ENCODE measurements at regions not wholly inside any gene's neighbourhood (a gene's known extent, or its start where the extent isn't known, plus 50 kb on each side); places are given as distances from the start of the nearest gene placed in this dataset.

DNA sequence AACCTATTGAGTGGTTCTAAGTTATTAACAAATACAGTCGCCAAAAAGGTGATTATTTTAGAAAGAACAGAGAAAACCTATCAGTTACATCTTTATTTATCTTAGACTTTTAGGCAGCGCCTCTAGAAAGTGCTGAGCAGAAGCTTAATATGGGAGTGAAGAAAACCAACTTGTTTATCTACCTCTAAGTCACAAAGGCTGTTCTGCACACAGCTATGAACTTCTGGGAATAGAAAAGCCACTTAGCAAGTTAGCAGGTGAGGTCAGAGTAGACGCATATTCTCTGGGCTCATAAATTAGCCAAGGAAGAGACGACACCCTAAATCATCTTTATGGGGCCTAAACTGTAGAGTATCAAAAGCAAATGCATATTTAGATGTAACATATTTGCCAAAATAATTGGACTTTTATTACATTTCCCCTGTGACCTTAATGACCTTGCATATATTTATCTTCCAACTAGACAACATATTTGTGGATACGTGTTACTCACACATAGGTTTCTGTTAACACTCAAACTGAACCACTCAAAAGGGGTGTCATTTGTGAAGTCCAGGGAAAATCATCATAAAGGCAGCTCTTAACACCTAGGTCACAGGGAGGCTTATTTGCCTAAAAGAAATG is 267.1 kb downstream of the ADGB start:
- no peak for DNase-seq

DNA sequence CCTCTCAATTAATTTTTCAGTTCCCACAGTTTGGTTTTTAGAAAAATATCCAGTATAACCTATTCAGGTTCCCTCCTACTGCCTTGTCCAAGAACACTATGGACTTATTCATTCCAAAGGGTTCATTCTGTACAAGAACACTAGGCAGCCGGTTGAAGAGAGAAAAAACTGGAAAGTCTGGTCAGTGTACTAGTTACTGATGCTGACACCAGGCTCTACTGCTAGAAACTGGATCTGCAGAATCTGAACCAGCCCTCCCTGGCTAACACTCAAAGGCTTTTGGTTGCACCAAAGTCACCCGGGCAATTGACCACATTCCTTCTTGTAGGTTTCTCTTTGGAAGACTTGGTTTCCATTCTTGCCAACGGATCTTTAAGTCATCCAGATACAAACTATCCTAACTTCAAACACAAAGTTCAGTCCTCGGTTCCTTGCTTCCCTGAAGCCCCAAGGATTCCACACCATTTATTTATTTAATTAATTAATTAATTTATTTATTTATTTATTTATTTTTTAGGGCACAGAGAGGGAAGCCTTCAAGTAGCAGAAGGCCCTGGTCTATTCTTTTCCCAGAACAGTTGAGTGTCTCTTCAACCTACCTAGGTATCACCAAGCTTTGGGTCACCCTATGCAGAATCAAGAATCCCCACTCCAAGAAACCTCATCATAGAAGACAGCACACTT is 268.1 kb downstream of the ADGB start:
- DNase-seq = no peak

DNA sequence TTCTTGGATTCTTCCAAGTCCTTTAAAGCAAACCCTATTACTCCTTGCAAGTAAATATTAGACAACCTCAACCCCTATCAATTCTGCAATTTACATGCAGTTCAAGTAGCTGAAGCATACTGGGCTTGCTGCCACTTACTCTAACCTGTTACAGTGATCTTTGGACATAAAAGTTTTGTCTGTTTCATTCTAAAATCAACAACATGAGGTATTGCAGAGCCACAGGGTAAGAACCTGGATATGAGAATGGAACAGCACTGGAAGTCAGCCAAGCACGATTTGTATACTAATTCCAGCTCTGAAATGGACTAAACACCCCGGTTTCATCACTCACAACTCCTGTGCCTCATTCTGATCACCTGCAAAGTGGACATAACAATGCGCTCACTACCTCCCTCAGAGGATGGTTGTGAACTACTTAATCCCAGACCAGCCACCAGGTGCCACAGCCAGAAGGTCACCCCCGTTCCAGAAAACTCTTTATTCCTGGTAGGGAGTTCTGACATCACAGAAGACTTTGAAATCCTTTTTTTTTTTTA is 270.0 kb downstream of the ADGB start:
- DNase-seq = no peak

DNA sequence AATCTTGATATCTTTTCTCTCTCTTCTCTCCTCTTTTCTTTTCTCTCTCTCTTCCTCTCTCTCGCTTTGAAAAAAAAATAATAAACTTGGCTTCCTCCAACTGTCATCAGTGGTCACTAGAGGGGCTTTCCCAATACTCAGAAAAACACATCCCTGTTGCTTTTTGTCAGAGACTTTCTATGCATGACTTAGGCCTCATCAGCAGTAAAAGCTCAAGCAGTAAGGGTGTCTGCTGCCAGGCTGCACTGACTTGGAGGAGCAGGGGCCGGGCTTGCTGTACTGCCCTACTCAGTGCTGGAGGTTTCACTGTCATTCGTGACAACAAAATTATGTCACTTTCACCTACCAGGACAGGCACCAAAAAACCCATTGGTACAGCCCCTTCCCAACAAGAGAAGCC is 272.0 kb downstream of the ADGB start:
- no peak for DNase-seq

DNA sequence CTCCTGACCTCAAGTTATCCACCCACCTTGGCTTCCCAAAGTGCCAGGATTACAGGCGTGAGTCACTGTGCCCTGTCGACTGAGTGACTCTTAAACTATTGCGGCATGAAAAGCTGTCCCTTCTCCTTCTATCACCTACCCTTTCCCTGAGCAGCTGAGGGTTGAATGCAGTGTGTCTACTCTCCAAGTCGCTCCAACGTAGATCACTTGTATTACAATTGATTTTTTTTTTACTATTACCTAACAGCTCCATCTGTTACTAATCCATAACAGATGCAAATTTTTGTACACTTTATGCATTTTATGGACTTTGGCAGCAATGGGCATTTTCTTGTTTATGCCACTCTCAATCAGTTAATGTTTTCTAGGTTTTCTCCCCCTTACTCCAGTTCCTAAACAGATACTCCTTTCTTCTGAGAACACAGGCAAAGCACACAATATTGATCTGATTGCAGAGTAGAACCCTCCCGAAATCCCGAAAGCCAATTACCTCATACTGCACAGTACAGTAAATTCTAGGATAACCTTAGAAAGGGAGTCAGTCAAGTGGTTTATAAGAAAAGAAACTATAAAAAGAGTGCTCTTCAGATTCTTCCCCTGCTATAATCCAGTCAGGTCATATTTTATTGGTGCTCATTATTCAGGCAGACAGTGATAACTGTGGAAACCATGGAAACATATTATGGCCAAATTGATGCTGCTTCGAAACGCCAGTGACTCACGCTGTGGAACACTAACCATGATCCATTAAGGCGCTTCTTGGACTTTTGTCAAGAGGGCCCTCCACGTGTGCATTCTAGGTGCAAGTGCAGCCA is 273.0 kb downstream of the ADGB start:
- no peak for DNase-seq

DNA sequence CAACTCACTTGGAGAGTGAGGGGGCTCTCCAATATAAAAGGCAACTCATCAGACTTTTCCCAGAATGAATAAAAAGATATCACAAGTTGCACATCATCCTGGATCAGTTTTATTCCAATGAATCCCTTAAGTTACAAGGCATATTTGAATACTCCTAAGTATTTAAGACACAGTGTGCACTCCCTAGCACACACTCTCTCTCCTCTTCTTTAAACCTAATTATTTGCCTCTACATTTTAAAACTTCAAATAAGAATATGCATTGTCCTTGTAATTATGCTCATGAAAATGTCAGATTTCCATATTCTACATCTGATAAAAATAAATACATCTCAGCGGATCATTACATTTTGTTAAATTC is 273.6 kb downstream of the ADGB start:
- no peak for DNase-seq

DNA sequence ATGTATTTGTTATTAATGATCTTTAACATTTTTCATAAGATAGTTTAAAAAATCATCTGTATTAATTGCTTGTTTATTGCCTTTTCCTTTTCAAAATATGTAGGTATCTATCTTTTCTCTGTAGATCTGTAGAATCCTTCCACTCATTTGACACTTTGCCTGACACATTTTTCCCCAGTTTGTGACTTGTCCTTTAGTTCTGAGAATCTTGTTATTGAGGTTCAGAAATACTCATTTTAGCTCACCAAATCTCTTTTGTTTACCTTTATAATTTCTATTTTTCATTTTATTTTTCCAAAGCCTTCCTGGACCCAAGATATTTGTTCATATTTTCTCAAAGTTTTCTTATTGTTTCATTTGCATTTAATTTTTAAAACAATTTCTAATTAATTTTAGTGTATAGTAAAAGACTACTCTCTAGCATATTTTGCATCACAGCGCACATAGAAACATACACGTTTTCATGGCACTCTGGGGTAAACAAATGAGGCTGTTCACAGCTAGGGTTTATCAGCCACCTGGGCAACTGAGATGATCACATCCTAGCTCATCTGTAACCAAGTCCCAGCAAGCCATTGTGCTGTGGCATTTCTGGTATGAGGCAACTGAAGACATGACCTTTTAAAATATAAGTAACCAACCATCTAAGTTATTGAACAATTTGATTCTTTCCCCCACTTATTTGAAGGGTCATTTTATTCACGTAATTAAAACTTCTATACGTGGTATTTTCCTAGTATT is 275.7 kb downstream of the ADGB start:
- no peak for DNase-seq

DNA sequence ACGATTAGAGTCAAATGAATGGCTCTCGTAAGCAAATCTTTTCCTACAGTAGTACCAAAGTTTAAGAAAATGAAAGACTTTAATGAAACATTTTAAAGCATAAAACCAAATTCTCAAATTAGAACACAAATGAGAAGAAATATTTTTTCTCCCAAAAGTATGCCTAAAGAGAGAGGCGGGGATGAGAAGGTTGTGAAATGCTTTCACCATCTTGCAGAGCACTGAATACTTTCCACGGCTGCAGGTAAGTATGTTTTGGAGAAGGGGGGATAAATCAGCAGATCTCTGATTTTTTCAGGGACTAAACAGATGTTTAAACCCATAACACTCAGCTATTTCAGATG is 277.1 kb downstream of the ADGB start:
- DNase-seq = no peak

DNA sequence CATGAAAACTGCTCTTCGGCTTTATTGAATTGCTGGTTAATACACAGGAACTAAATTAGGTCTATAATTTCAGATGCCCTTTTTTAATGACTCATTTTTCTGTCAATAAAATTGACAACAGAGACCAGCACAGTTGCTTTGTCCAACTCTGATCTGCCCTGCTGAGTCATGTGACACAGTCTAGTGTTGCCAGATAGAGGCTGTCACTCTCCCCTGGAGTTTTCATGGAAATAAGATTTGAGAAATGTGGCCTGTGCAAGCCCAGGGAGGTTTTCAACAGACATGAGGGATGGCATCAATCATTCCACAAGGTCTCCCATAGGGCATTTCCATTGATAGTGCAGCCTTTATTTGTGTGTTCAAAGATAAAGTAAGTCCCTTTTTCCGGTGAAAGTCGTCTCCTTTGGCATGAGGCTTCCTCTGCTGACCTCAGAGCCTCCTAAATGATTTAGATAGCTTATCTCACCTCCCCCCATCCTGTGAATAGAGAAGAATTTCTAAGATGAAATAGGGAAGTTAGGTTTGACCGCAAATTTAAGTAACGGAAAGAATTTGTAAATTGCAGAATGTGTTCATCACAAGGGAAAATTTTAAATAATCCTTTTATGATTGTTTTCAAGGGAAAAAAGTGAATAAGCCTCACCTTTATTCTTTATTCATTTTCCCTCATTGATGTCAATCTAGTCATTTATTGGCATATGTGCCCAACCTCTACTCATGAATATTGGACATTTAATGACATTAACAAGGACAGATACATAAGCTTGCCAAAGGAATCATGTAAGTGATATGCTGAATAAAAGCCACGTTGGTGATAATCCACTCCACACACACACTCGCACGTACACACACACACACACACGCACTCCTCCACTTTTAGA is 277.7 kb downstream of the ADGB start:
- no peak for DNase-seq

DNA sequence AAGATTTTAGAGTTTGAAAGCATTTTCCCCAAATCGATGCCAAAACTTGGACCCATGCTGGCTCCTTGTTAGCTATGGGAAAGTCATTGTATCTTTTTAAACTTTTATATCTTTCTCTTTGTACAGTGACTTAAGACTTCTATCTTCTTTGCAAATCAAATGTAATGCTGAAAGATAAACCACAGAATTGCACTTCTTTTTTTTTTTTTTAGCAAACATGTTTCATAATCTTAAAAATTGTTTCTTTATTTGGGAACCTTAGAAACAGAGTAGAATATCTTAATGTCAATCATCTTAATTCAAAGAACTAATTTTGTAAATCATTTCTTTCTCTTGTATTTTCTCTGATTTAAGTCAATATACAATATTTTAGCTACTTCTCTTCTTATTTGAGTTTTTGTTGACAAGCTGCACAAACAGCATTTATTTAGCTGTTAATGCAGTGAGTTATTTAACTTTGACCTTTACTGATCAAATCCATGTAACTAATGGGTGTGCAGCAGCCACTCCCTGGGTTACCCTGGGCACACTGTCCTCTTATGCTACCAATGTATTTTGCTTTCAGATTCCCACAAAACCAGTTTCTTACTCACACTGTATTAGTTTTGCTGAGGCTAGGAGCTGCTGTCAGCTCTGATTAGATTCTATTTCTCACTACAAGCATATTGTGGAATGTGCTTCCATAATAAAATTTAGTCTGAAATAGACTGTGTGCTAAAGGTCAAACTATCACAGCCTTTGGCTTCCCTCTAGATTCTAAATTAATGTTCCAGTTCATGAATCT is 279.6 kb downstream of the ADGB start:
- no peak for DNase-seq

DNA sequence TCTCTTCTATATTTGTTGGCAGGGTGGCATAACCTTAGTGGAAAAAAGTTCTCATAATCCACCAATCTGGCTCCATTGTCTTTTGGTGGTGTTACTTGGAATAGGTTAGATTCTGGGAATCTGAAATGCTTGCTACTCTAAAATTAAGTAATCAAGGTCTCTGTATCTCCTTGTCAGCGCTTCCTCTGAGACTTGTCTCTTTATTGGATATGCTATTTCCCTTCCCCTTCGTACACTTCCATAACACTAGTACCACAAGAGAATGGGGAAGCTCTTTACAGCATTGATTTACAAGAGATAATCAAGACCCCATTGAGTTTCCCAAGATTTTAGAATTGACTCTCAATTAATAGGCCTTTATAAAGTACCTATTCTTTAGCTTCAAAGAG is 280.2 kb downstream of the ADGB start:
- no peak for DNase-seq

DNA sequence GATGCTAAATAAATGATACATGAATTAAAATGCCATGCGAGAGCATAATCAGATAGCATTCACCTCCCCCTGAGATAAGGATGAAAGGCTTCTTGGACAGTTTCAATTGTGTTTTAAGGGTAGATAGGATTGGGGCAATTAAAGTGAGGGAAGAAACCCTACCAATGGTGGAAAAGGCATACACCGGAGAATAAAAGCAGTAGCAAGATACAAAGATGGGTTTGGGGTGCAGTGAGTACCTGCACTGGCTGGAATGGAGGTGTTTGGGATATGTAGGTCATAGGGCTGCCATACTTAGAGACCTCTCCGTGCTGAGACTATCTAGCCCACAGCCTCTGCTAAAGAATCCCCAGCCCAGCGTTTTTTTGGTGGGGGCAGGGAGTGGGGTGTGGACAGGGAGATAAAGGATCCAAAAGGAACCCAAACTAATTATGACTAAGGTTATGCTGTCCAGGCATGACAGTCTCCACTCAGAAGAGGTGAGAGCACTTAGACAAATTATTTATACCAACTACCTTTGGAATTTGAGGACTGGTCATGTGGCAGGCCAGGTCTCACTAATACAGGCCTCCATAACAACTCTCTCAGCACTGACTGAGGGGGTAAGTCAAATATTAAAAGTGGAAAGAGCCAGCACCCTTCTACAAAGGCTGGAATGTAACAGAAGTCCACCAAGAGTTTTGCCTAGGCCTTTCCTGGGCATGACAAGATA is 280.8 kb downstream of the ADGB start:
- no peak for DNase-seq

DNA sequence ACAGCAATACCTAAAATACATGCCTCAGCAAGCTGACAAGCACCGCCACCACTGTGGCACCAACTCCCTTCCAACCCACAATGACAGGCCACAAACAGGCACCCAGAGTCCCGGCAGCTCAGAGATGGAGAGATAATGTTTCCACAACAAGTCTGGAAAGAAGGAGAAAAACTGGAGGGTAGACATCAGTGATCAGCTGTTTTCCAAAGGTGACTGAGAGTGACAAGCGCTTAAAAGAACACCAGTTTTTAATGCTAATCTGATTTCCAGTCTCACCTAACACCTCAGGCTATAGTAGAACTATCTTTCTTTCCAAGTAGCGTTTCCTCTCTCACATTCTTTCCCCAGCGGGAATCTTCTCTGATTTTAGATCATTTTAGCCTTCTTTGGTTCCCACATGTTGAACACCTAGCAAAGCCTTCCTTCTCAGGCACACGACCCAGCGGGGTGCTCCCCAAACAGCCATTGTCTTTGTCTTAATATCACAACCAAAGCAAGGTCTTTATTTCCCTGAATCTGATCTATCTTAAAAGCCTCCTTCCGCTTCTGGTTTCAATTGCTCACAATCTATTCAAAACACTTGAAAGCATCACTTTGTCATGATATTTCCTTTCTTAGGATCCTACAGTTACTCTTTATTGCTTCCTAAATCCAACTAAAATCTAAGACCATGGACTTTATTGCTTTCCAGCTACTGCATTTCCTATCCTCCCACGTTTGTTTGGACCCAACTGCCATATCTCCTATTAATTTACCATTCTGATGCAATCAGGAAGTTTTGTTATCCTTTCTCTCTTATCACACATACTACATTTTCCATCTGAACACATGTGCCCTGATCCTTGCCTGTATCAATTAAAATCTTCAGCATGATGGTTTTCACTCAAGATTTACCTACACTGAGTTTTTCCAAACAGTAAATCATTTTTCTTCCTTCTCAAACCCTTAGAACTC is 282.7 kb downstream of the ADGB start:
- no peak for DNase-seq

DNA sequence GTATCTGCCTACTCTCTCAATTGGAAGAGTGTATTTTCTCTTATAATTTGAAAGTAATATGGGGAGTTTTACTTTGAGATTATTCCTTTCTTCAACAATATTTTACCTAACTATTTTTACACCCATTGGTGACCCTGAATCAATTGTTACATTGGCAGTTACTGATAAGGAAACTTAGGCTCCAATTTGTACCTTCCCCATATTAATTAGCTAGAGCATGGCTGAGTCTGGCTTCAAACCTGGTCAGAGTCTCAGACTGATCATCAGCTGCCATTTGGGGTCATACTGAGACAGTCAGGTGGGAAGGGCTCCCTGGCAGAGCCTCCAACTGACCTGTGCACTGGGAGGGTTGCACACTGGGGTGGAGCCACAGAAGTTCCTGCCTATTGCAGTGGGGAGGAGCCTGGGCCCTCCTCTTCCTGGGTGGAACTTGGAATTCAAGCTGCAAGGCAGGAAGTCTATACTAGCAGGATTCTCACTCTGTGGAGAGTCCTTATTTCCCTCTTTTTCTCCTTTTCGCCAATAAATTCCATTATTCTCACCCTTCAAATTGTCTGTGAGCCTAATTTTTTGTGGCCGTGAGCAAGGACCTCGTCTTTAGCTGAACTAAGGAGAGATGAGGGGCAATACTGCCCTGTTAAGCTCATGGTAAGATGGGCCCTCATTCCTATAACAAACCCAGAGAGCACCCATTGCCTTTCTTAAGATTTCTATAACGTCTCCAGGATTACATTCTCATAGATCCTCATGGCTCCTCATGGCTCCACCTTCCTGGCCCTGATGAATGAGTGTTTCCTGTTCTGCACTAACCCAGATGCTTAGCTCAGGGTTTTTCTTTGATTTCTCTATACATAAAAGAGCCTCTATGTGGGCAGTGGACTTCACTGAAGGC is 285.1 kb downstream of the ADGB start:
- DNase-seq = no peak

DNA sequence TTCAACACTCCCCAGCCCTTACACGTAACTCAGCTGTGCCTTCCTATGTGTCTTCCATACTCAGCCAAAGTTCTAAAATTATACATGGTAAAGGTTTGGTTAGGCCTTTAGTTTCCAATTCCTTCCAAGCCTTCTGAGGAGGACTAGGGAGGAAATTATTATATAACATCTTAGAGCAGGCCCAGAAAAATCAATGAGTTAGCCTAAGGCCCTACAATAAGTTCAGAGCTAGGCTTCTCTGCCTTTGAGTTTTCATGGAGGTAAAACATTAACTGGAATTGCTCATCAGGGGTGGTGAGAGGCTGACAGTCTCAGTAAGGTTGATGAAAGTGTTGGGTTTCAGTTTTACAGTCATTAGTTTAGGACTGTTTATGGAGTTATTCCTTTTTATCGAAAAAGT is 286.0 kb downstream of the ADGB start:
- no peak for DNase-seq

DNA sequence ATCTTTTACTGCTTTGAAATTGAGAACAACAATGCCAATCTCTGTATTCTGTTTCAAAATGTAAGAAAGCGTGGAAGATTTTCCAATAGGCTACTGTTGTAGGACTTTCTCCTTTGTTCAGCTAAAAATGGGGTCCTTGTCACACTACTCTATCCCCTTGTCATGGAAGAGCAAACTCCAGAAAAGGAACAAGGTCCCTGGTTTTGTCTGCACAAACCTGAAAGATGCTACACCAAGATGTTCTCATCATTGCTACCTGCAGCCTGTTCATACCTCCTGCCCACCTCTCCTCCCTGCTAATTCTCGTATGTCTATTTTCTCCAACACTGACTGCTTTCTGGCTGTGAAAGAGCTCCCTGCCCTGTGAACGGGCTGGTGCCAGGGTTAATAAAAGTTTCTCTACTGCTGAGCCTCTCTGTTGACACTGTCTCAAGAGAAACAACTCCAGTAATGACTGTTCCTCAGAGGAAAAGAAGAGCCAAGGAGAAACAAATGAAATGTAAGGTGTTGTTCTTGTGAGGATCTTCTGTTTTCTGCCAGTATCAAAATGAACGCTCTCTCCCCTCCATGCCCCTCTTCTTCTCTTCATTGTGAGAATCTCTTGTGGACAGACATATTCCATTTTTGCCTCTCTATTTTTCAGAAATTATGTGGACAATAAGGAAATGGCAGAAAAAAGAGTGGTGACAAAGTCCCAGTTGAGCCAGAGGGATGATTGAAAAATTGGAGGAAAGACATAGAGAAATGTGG is 287.1 kb downstream of the ADGB start:
- no peak for DNase-seq

DNA sequence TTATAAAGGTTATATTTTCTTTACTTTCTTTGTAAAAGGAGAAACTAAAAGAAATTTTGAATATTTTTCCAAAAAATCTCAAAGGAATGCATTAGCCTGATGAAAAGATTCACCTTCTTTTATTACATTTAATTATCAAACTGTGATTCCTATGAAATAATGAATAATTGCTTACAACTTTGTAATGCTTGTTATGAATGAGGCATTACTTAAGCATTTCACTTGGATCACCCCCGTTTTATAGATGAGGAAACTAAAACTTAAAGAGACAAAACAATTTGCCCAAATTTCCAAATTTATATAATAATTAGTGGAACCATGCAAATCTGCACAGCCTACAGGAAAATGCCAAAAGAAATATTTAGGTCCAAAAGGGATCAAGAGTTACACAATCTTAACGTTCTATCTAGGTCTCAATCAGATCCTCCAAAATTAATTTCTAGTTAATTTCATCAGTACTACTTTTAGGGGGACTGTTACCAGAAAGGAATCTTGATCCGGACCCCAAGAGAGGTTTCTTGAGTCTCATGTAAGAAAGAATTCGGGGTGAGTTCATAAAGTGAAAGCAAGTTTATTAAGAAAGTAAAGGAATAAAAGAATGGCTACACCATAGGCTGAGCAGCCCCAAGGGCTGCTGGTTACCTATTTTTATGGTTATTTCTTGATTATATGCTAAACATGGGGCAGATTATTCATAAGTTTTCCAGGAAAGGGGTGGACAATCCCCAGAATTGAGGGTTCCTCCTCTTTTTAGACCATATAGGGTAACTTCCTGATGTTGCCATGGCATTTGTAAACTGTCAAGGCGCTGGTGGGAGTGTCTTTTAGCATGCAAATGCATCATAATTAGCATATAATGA is 288.0 kb downstream of the ADGB start:
- no peak for DNase-seq
